ENCODE measurements at regions not wholly inside any gene's neighbourhood (a gene's known extent, or its start where the extent isn't known, plus 50 kb on each side); places are given as distances from the start of the nearest gene placed in this dataset.

DNA sequence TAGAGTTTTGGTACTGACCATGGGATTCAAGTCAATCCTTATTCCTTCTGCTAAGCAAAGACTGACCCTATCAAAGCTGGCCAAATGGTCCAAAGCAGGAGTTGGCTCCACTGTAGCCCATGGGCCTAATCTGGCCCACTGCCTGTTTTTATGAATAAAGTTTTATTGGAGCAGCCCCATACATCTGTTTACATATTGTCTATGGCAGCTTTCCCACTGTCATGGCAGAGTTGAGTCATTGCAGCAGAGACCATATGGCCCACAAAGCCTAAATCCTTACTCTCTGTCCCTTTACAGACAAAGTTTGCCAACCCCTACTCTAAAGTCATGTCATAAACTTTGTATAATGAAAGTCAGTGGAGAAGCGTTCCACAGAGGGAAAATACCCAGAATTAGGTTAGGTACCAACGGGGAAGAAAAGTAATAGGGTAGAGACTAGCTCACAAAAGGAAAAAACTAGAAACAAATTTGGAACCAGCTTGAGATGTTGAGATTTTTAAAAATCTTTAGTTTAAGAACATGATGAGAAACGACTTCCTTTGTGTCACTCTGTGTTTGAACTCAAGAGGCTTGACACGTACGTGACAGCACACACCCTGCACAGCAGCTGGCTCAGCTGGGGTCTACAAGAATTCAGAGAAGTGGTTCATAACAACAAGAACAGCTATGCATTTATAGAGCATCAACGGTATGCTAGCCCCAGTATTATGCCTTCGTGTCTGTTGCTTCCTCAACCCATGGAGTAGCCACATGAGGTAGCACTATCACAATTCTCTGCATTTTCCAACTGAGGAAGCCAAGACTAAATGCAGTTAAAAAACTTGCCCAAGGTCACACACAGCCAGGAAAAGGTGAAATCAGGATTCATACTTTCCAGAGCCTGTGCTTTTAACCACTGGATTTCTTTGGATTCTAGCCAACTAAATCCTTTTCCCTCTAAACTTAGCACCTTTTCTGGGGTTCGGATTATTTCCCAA lies 198.9 kb upstream of the WWC1 start (continued):
- TF ChIP-seq ZNF263 (CRISPR knock-in tag; IDR thresholded peaks at IDR 0.05; ENCODE audit: low read depth) (no peak), TEAD1 (CRISPR knock-in tag; IDR thresholded peaks at IDR 0.05) (no peak), AFF4 (CRISPR knock-in tag; IDR thresholded peaks at IDR 0.05; ENCODE audit: borderline replicate concordance) (no peak), JUN (CRISPR knock-in tag; IDR thresholded peaks at IDR 0.05) (no peak), FOXP1 (CRISPR knock-in tag; IDR thresholded peaks at IDR 0.05; ENCODE audit: borderline replicate concordance) (no peak), ESRRA (CRISPR knock-in tag; IDR thresholded peaks at IDR 0.05; ENCODE audit: borderline replicate concordance) (no peak)
- TF ChIP-seq, protein P1, sequence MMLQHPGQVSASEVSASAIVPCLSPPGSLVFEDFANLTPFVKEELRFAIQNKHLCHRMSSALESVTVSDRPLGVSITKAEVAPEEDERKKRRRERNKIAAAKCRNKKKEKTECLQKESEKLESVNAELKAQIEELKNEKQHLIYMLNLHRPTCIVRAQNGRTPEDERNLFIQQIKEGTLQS (CRISPR knock-in tag; conservative IDR thresholded peaks at IDR 0.05), result no peak
- TF ChIP-seq, protein P2, sequence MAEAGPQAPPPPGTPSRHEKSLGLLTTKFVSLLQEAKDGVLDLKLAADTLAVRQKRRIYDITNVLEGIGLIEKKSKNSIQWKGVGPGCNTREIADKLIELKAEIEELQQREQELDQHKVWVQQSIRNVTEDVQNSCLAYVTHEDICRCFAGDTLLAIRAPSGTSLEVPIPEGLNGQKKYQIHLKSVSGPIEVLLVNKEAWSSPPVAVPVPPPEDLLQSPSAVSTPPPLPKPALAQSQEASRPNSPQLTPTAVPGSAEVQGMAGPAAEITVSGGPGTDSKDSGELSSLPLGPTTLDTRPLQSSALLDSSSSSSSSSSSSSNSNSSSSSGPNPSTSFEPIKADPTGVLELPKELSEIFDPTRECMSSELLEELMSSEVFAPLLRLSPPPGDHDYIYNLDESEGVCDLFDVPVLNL (CRISPR knock-in tag; IDR thresholded peaks at IDR 0.05; ENCODE audit: borderline replicate concordance, low read depth), result no peak
- TF ChIP-seq, protein P3, sequence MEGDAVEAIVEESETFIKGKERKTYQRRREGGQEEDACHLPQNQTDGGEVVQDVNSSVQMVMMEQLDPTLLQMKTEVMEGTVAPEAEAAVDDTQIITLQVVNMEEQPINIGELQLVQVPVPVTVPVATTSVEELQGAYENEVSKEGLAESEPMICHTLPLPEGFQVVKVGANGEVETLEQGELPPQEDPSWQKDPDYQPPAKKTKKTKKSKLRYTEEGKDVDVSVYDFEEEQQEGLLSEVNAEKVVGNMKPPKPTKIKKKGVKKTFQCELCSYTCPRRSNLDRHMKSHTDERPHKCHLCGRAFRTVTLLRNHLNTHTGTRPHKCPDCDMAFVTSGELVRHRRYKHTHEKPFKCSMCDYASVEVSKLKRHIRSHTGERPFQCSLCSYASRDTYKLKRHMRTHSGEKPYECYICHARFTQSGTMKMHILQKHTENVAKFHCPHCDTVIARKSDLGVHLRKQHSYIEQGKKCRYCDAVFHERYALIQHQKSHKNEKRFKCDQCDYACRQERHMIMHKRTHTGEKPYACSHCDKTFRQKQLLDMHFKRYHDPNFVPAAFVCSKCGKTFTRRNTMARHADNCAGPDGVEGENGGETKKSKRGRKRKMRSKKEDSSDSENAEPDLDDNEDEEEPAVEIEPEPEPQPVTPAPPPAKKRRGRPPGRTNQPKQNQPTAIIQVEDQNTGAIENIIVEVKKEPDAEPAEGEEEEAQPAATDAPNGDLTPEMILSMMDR (IDR thresholded peaks at IDR 0.05), result no peak
- TF ChIP-seq, protein P4, sequence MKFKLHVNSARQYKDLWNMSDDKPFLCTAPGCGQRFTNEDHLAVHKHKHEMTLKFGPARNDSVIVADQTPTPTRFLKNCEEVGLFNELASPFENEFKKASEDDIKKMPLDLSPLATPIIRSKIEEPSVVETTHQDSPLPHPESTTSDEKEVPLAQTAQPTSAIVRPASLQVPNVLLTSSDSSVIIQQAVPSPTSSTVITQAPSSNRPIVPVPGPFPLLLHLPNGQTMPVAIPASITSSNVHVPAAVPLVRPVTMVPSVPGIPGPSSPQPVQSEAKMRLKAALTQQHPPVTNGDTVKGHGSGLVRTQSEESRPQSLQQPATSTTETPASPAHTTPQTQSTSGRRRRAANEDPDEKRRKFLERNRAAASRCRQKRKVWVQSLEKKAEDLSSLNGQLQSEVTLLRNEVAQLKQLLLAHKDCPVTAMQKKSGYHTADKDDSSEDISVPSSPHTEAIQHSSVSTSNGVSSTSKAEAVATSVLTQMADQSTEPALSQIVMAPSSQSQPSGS (CRISPR knock-in tag; IDR thresholded peaks at IDR 0.05; ENCODE audit: borderline replicate concordance, low read depth), result no peak

GRCh38 chr5:168093200-168093910 lies 198.1 kb upstream of the WWC1 start:
- TF ChIP-seq ZNF232 (CRISPR knock-in tag; IDR thresholded peaks at IDR 0.05) (no peak), PRRX2 (CRISPR knock-in tag; IDR thresholded peaks at IDR 0.05) (no peak), OVOL2 (CRISPR knock-in tag; IDR thresholded peaks at IDR 0.05; ENCODE audit: borderline replicate concordance) (no peak), ZSCAN18 (CRISPR knock-in tag; IDR thresholded peaks at IDR 0.05) (no peak), TCF7 (CRISPR knock-in tag; IDR thresholded peaks at IDR 0.05; ENCODE audit: low read depth) (no peak)
- TF ChIP-seq, protein P5, sequence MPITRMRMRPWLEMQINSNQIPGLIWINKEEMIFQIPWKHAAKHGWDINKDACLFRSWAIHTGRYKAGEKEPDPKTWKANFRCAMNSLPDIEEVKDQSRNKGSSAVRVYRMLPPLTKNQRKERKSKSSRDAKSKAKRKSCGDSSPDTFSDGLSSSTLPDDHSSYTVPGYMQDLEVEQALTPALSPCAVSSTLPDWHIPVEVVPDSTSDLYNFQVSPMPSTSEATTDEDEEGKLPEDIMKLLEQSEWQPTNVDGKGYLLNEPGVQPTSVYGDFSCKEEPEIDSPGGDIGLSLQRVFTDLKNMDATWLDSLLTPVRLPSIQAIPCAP (CRISPR knock-in tag; IDR thresholded peaks at IDR 0.05), result no peak
- Mint-ChIP-seq H3K9me3 (peaks cover 7% of the 10 kb centered on the region), H3K4me3 (no peak overlapping the region), H3K27me3 (ENCODE audit: low read depth) (no peaks in the 10 kb centered on the region; the same call in 1 of the 2 replicates), H3K4me1 (no peaks in the 10 kb centered on the region), H3K36me3 (no peaks in the 10 kb centered on the region), H3K27ac (no peak overlapping the region)
- DNase-seq (ENCODE audit: low spot score), result no peak
- no peak for ATAC-seq
- POLR2A ChIA-PET, result no interaction called here
- CTCF ChIA-PET, result interaction anchor here (1.5 kb wide), 1 partner anchor 16 kb away, joined by 3 read pairs; no protein-coding TSS in a partner anchor
